Psoas muscle (tissue), 7 donors: ENCODE measurements at regions not wholly inside any gene's neighbourhood (a gene's known extent, or its start where the extent isn't known, plus 50 kb on each side); places are given as distances from the start of the nearest gene placed in this dataset.

Experiments used
- ATAC-seq, 4 donors: fragments of 200-7000 bp; cut with Tn5 transposase; one replicate each; pipeline ENCODE4 v1.9.1; 2020; ENCODE audit warnings: moderate library complexity in 3 of 4, mild to moderate bottlenecking in 2 of 4
- DNase-seq, 2 donors: peaks; one replicate each; pipeline ENCODE4 v3.0.0-alpha.2; 2020
- H3K27ac ChIP-seq: fragments of 200-600 bp; one replicate; pipeline ENCODE4 v1.8.0; 2022
- H3K27me3 ChIP-seq, 3 donors: fragments of 200-600 bp in 1 of 3; one replicate each; pipeline versions ENCODE4 v1.6.1 to v1.8.0; 2013 to 2022; ENCODE audit warnings: low read length in 2 of 3, mild to moderate bottlenecking in 2 of 3, moderate library complexity in 1 of 3; ENCODE audit not compliant: insufficient read depth in 3 of 3
- H3K36me3 ChIP-seq, 2 donors: fragments of 200-600 bp in 1 of 2; one replicate each; pipeline versions ENCODE4 v1.6.1 to v1.8.0; 2013 to 2022; ENCODE audit warnings: low read depth in 1 of 2, mild to moderate bottlenecking in 1 of 2, moderate library complexity in 1 of 2; ENCODE audit not compliant: insufficient read depth in 1 of 2
- H3K4me1 ChIP-seq: fragments of 200-600 bp; one replicate; pipeline ENCODE4 v1.8.0; 2022
- H3K4me3 ChIP-seq: fragments of 200-600 bp; one replicate; pipeline ENCODE4 v1.8.0; 2022; ENCODE audit warnings: mild to moderate bottlenecking
- H3K9me3 ChIP-seq: fragments of 200-600 bp; one replicate; pipeline ENCODE4 v1.8.0; 2022
- CTCF ChIP-seq: fragments of 200-600 bp; IDR thresholded peaks from one replicate; pipeline ENCODE4 v1.8.0; 2022; ENCODE audit warnings: antibody characterized with exemption
- WGBS, 3 donors: extraction: QIAGEN DNeasy Blood & Tissue Kit; methylation state at CpG; one replicate each; pipeline versions ENCODE4 v1.1.6 to v1.1.7; 2013; 5-methylcytosine and 5-hydroxymethylcytosine counted together
- intact Hi-C, 2 donors: fragments of 100-400 bp; cut with DNase I; formaldehyde crosslinking; loops; one replicate each; pipeline versions ENCODE4 v1.11.0 to v1.14.2; 2022
- donor health status: healthy with polysubstance abuse.
- donor health status: DM: no; HTN: no; CAD: no; lungs with moderate emphysema.
- donor health status: Bipolar disorder and iron deficiency.
- donor health status: healthy.
- donor health status: DM: yes; HTN: yes; CAD: no.
- donor health status: DM: no; HTN: no; CAD: no.
- donor health status: DM: yes; HTN: yes; CAD: no.

- Histone ChIP-seq H3K27me3 (no peaks in the 10 kb centered on the region), H3K9me3 (no peaks in the 10 kb centered on the region), H3K4me3 (no peak overlapping the region), H3K27ac (no peak overlapping the region), H3K36me3 (no peaks in the 10 kb centered on the region), H3K4me1 (peaks cover 5% of the 10 kb centered on the region)
- ATAC-seq (no peak), DNase-seq (no peak)
- WGBS, 3 donors: 91 to 96% (median 95%) methylated on average over 3 of the region's 3 CpGs
- no peak for TF ChIP-seq CTCF
- intact Hi-C loops: no loop called here
Measured at GRCh38 chr6:113358063-113358583, 499.0 kb upstream of the MARCKS start.

- Histone ChIP-seq H3K4me1 (peaks cover 5% of the 10 kb centered on the region), H3K27me3 (no peaks in the 10 kb centered on the region), H3K4me3 (no peak overlapping the region), H3K27ac (no peak overlapping the region), H3K9me3 (no peaks in the 10 kb centered on the region), H3K36me3 (no peaks in the 10 kb centered on the region)
- intact Hi-C loops: no loop called here
- 69 to 70% (median 70%) methylated on average over 5 of the region's 5 CpGs for WGBS, 3 donors
- no peak for TF ChIP-seq CTCF
- DNase-seq (no peak), ATAC-seq (peak in 2 of 4 donors; percentile 24 to 28)
Measured at GRCh38 chr6:113359155-113360140, 497.7 kb upstream of the MARCKS start.

GRCh38 chr6:113361014-113361645, 496.0 kb upstream of the MARCKS start:
- Histone ChIP-seq H3K36me3 (no peaks in the 10 kb centered on the region), H3K27ac (no peak overlapping the region)
- 84 to 89% (median 85%) methylated on average over 8 of the region's 8 CpGs for WGBS, 3 donors

More at GRCh38 chr6:113361014-113361645, 496.0 kb upstream of the MARCKS start:
- no peak for ATAC-seq
- no peak for TF ChIP-seq CTCF
- DNase-seq: no peak
- intact Hi-C loops: no loop called here
- no peaks in the 10 kb centered on the region for H3K9me3 ChIP-seq
- no peaks in the 10 kb centered on the region for H3K27me3 ChIP-seq
- H3K4me3 ChIP-seq: no peak overlapping the region
- H3K4me1 ChIP-seq: peaks cover 5% of the 10 kb centered on the region
